HL-60 (cell line): ENCODE measurements at regions not wholly inside any gene's neighbourhood (a gene's known extent, or its start where the extent isn't known, plus 50 kb on each side); places are given as distances from the start of the nearest gene placed in this dataset.

Source experiments
- DNase-seq, 2 experiments: peaks; one replicate each; pipeline ENCODE4 v3.0.0-alpha.2; 2010 to 2020; ENCODE audit warnings: low read depth in 1 of 2, low spot score in 1 of 2
- H3K27ac ChIP-seq: fragments of 250-450 bp; sonication (Bioruptor Pico); replicated peaks from 2 replicates; pipeline ENCODE4 v1.5.1; 2020; ENCODE audit warnings: mild to moderate bottlenecking, moderate library complexity
- H3K27me3 ChIP-seq: fragments of 250-450 bp; sonication (Bioruptor Pico); 2 replicates; pipeline ENCODE4 v1.5.1; 2021; ENCODE audit warnings: mild to moderate bottlenecking, moderate library complexity; ENCODE audit not compliant: insufficient read depth, poor library complexity, severe bottlenecking
- H3K4me3 ChIP-seq: replicated peaks from 2 replicates; pipeline ENCODE4 v1.5.1; 2011; ENCODE audit warnings: mild to moderate bottlenecking, control low read depth, low read length; ENCODE audit not compliant: insufficient read depth
- CTCF ChIP-seq: IDR thresholded peaks from one replicate; pipeline ENCODE4 v1.5.1; 2011; ENCODE audit warnings: low read length, control low read depth, inconsistent platforms; ENCODE audit not compliant: insufficient read depth
- GABPA ChIP-seq: IDR thresholded peaks from 2 replicates; pipeline ENCODE4 v1.6.1; 2012; ENCODE audit warnings: low read depth
- POLR2AphosphoS5 ChIP-seq: IDR thresholded peaks from 2 replicates; pipeline ENCODE4 v1.6.1; 2012; ENCODE audit warnings: low read depth
- SPI1 ChIP-seq: IDR thresholded peaks from 2 replicates; pipeline ENCODE4 v1.6.1; 2012; ENCODE audit warnings: low read depth, mild to moderate bottlenecking, borderline replicate concordance
- TF ChIP-seq, protein P1 (sequence below): IDR thresholded peaks from 2 replicates; pipeline ENCODE4 v1.6.1; 2012; ENCODE audit warnings: low read depth; ENCODE audit not compliant: insufficient replicate concordance

GRCh38 chr20:11110535-11110934 is 436.7 kb upstream of the JAG1 start:
- no peaks in the 10 kb centered on the region for H3K27me3 ChIP-seq
- no peak overlapping the region for H3K27ac ChIP-seq
- TF ChIP-seq POLR2AphosphoS5 (no peak), GABPA (no peak), CTCF (no peak)
- no peak for DNase-seq
- H3K4me3 ChIP-seq: no peak overlapping the region

- Histone ChIP-seq H3K4me3 (no peak overlapping the region), H3K27ac (no peak overlapping the region), H3K27me3 (no peaks in the 10 kb centered on the region)
- DNase-seq: no peak
- no peak for TF ChIP-seq SPI1
- no peak for TF ChIP-seq CTCF
These were observed 437.4 kb upstream of the JAG1 start for GRCh38 chr20:11111191-11111590.

DNA sequence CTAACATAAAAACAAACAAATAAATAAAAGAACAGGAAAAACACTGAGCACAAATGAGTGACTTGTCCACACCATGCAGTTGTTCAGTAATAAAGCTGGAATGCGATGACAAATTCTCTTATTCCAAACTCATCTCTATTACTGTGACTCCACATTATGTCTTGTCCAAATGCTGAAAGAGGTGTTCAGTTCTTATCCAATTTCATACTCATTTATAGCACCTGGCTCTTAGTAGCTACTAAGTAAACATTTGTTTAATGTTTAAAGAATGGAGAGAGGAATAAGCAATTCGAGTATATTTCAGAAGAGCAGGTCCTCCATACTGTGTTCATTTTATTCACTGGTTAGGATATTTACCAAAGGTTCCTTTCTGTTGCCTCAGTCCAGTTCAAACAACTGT is 439.0 kb upstream of the JAG1 start:
- no peak for DNase-seq
- H3K27me3 ChIP-seq: no peaks in the 10 kb centered on the region
- H3K27ac ChIP-seq: no peak overlapping the region
- no peak overlapping the region for H3K4me3 ChIP-seq
- TF ChIP-seq CTCF (no peak), GABPA (no peak), SPI1 (no peak), POLR2AphosphoS5 (no peak)
- TF ChIP-seq, protein P1, sequence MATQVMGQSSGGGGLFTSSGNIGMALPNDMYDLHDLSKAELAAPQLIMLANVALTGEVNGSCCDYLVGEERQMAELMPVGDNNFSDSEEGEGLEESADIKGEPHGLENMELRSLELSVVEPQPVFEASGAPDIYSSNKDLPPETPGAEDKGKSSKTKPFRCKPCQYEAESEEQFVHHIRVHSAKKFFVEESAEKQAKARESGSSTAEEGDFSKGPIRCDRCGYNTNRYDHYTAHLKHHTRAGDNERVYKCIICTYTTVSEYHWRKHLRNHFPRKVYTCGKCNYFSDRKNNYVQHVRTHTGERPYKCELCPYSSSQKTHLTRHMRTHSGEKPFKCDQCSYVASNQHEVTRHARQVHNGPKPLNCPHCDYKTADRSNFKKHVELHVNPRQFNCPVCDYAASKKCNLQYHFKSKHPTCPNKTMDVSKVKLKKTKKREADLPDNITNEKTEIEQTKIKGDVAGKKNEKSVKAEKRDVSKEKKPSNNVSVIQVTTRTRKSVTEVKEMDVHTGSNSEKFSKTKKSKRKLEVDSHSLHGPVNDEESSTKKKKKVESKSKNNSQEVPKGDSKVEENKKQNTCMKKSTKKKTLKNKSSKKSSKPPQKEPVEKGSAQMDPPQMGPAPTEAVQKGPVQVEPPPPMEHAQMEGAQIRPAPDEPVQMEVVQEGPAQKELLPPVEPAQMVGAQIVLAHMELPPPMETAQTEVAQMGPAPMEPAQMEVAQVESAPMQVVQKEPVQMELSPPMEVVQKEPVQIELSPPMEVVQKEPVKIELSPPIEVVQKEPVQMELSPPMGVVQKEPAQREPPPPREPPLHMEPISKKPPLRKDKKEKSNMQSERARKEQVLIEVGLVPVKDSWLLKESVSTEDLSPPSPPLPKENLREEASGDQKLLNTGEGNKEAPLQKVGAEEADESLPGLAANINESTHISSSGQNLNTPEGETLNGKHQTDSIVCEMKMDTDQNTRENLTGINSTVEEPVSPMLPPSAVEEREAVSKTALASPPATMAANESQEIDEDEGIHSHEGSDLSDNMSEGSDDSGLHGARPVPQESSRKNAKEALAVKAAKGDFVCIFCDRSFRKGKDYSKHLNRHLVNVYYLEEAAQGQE: no peak

DNA sequence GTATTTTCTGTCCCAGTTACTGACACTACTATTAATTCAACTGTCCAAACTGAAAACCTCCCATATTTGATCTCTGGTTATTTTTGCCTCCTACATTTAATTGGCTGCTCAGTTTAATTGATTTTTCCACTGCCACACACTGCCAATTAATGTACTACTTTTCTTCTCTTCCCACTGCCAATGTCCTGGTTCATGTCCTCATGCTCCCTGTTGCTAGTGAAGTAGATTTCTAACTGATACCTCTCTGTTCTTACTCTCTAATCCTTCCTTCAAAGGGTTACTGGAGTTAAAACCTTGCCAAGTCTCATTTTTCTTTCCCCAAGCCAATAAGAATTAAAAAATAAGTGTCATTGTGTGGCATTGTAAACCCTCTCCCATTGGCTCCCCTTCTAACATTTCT is 440.6 kb upstream of the JAG1 start:
- TF ChIP-seq GABPA (no peak), POLR2AphosphoS5 (no peak), CTCF (no peak), SPI1 (no peak)
- TF ChIP-seq, protein P1: no peak
- H3K27me3 ChIP-seq: no peaks in the 10 kb centered on the region
- no peak overlapping the region for H3K27ac ChIP-seq
- no peak overlapping the region for H3K4me3 ChIP-seq
- DNase-seq: no peak
